ENCODE measurements at regions not wholly inside any gene's neighbourhood (a gene's known extent, or its start where the extent isn't known, plus 50 kb on each side); places are given as distances from the start of the nearest gene placed in this dataset.

DNA sequence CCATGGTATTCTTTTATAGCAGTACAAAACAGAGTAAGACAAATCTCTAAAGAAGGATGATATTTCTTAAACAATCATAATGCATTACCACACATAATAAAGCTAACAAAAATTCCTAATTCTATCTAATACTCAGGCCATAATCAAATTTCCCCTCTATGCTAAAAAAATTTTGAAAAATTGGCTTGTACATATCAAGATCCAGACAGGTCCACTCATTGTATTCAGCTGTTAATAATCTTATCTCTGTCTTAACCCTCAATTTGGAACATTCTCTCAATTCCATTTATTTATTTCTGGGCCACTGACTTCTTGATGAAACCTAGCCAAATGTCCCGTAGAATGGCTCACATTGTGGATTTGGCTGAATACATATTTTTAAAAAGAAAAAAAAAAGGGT, 59.1 kb upstream of the PAX3 start:
- H3K36me3 Mint-ChIP-seq = peaks cover 0 to 2% of the 10 kb centered on the region in 2 donors
- H3K9me3 Mint-ChIP-seq = peaks cover 0 to 10% (median 4%) of the 10 kb centered on the region in 7 donors
- no peak overlapping the region for H2AFZ ChIP-seq (ENCODE audit: insufficient read depth, low read depth, low read length, poor library complexity, severe bottlenecking)
- H3K79me2 ChIP-seq (ENCODE audit: insufficient read depth, low read length) = no peaks in the 10 kb centered on the region
- H3K9ac ChIP-seq (ENCODE audit: insufficient read depth, low read length, poor library complexity, severe bottlenecking) = no peak overlapping the region
- no peak overlapping the region for H3K27ac ChIP-seq (ENCODE audit: low read depth in 1 of 2, low read length in 2 of 2)
- no peak overlapping the region for H3K27ac Mint-ChIP-seq
- no peaks in the 10 kb centered on the region for H3K27me3 ChIP-seq (ENCODE audit: control insufficient read depth in 2 of 2, insufficient read depth in 2 of 2, low read length in 2 of 2)
- TF ChIP-seq CTCF (IDR thresholded peaks at IDR 0.05) = no peak
- H3K4me1 Mint-ChIP-seq = peaks cover 25% of the 10 kb centered on the region
- no peaks in the 10 kb centered on the region for H3K36me3 ChIP-seq (replicated peaks in 1 of 2; ENCODE audit: control insufficient read depth in 1 of 2, insufficient read depth in 2 of 2, low read length in 2 of 2)
- peaks cover 18 to 24% of the 10 kb centered on the region in 2 donors for H3K4me1 ChIP-seq (ENCODE audit: control insufficient read depth in 1 of 2, insufficient read depth in 2 of 2, low read length in 2 of 2)
- H4K20me1 ChIP-seq (ENCODE audit: insufficient read depth, low read length) = no peaks in the 10 kb centered on the region
- no peak overlapping the region for H3K4me3 ChIP-seq (replicated peaks in 1 of 3; ENCODE audit: low read depth in 2 of 3, low read length in 3 of 3)
- no peak for DNase-seq
- no CpG with 5 or more reads among the region's 1 CpG for WGBS (ENCODE audit: insufficient coverage)
- no peak overlapping the region for H3K4me2 ChIP-seq (replicated peaks; ENCODE audit: extremely low read depth, low read length, poor library complexity, severe bottlenecking)
- intact Hi-C loops (cut with micrococcal nuclease) = no loop called here
- H3K27me3 Mint-ChIP-seq (ENCODE audit: low read depth in 3 of 3) = peaks cover 0 to 3% (median 0%) of the 10 kb centered on the region in 3 donors
- H3K4me3 Mint-ChIP-seq = no peak overlapping the region
- H3K9me3 ChIP-seq (replicated peaks in 1 of 2; ENCODE audit: control insufficient read depth in 1 of 2, insufficient read depth in 1 of 2, low read length in 2 of 2) = no peaks in the 10 kb centered on the region

DNA sequence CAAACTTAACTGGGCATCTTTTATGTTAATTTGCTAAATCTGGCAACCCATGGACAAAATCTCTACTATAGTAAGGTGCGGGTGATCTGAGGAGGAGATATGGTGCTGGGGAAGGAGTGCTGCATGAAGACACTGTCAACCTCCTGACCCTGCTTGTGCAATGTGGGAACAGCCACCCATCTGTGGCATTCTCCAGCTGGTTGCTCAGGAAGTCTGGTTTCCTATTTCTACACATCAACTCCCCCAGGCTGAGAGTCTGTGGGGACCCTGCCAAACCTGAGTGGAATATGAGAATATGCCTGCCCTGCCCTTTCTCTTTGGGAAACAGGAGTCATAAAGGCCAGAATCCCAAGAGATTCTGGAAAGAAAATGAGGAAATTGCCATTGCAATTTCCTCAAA, 60.1 kb upstream of the PAX3 start:
- Histone ChIP-seq H3K4me1 (ENCODE audit: control insufficient read depth in 1 of 2, insufficient read depth in 2 of 2, low read length in 2 of 2) (peaks cover 26 to 30% of the 10 kb centered on the region in 2 donors), H3K27me3 (ENCODE audit: control insufficient read depth in 2 of 2, insufficient read depth in 2 of 2, low read length in 2 of 2) (no peaks in the 10 kb centered on the region), H3K27ac (ENCODE audit: low read depth in 1 of 2, low read length in 2 of 2) (no peak overlapping the region), H3K36me3 (replicated peaks in 1 of 2; ENCODE audit: control insufficient read depth in 1 of 2, insufficient read depth in 2 of 2, low read length in 2 of 2) (no peaks in the 10 kb centered on the region), H3K9ac (ENCODE audit: insufficient read depth, low read length, poor library complexity, severe bottlenecking) (no peak overlapping the region), H4K20me1 (ENCODE audit: insufficient read depth, low read length) (no peaks in the 10 kb centered on the region), H3K79me2 (ENCODE audit: insufficient read depth, low read length) (no peaks in the 10 kb centered on the region), H2AFZ (ENCODE audit: insufficient read depth, low read depth, low read length, poor library complexity, severe bottlenecking) (no peak overlapping the region), H3K4me3 (replicated peaks in 1 of 3; ENCODE audit: low read depth in 2 of 3, low read length in 3 of 3) (peak overlapping the region in 1 of 3 experiments; percentile 37), H3K9me3 (replicated peaks in 1 of 2; ENCODE audit: control insufficient read depth in 1 of 2, insufficient read depth in 1 of 2, low read length in 2 of 2) (no peaks in the 10 kb centered on the region), H3K4me2 (replicated peaks; ENCODE audit: extremely low read depth, low read length, poor library complexity, severe bottlenecking) (peak overlapping the region; percentile 57)
- intact Hi-C loops (cut with micrococcal nuclease) = no loop called here
- no CpG with 5 or more reads among the region's 1 CpG for WGBS (ENCODE audit: insufficient coverage)
- peaks cover 0 to 11% (median 4%) of the 10 kb centered on the region in 7 donors for H3K9me3 Mint-ChIP-seq
- H3K4me1 Mint-ChIP-seq = peaks cover 29% of the 10 kb centered on the region
- peak overlapping the region in 1 of 2 donors; percentile 49 for H3K4me3 Mint-ChIP-seq
- no peak for TF ChIP-seq CTCF (IDR thresholded peaks at IDR 0.05)
- peaks cover 0 to 2% of the 10 kb centered on the region in 2 donors for H3K36me3 Mint-ChIP-seq
- H3K27ac Mint-ChIP-seq = peak overlapping the region in 6 of 7 donors; percentile 2 to 49 (median 10)
- DNase-seq = peak; percentile 22 to 85 (median 48)
- peaks cover 0 to 3% (median 0%) of the 10 kb centered on the region in 3 donors for H3K27me3 Mint-ChIP-seq (ENCODE audit: low read depth in 3 of 3)
